Stimulated activated CD4-positive, alpha-beta T cell treated with anti-CD3 and anti-CD28 coated beads, Interleukin-4, amount 100 ng/mL, for 4 hours (primary cell): ENCODE measurements at regions not wholly inside any gene's neighbourhood (a gene's known extent, or its start where the extent isn't known, plus 50 kb on each side); places are given as distances from the start of the nearest gene placed in this dataset.
"Not testable (repeated sequence)": the region's sequence is repeated elsewhere in the genome, so short reads cannot be mapped to it uniquely, and the experiment has no call there.

Source experiments
- DNase-seq, 2 experiments: peaks; one replicate each; pipeline ENCODE4 v3.0.0-alpha.2; 2020

GRCh38 chr14:83257466-83258439 lies 1724.1 kb upstream of the SEL1L start:
- no peak for DNase-seq

GRCh38 chr14:83260751-83261150 lies 1727.1 kb upstream of the SEL1L start:
- no peak for DNase-seq

DNA sequence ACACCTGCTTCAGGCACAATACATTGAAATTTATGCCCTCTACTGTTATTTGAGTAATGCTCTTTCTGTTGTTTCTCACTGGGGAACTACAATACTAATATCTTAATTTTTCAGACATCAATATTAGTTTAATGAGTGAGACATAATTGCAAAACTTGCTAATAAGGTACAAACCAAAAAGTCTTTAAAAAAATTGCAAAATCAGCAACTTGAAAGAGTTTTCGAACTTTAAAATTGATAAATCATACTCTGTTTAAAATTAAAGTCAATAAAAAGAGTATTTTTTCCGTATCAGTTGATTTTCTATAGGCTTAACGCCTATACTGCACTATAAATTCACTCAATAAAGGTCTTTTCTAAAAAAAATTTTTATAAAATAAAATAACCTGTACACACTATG lies 1735.9 kb upstream of the SEL1L start:
- DNase-seq, result no peak

DNA sequence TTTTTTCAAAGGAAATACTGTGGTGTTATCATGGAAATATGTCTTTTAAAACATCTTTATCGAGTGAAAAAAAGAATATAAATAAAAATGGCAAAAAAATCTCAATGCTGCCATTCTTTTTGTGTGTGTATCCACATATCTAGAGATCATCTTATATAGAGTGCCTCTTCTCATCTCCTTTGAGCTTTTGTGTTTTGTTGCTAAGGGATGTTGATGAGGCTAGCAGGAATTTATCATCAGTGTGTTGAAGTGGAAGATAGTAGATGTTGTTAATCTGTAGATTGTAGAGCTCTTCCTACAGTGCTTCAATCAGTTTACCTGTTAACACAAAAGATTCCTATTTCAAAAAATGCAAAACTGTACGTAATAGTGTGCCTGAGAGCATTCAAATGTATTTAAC lies 1738.0 kb upstream of the SEL1L start:
- DNase-seq, result no peak

- DNase-seq, result no peak
Observed at GRCh38 chr14:83280719-83281118, 1747.1 kb upstream of the SEL1L start.

DNA sequence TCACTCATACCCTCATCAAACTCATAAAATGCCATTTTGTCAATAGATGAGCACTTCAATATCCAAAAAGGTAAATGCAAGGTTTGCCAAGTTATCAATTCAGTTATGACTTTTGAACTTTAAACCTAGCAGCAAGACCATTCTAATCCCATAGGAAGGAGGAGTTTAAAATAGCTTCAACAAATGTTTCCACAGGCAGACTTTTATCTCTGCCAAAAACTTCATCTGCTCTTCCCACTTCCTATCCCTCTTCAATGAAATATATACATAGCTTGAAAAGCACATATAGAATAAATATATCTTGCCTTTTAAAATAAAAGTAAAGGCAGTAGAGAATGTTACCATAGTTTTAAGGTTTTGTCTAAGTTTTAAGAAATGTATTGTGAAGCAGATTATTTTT lies 1749.1 kb upstream of the SEL1L start:
- no peak for DNase-seq

GRCh38 chr14:83287300-83287699 lies 1753.6 kb upstream of the SEL1L start:
- DNase-seq, result no peak

DNA sequence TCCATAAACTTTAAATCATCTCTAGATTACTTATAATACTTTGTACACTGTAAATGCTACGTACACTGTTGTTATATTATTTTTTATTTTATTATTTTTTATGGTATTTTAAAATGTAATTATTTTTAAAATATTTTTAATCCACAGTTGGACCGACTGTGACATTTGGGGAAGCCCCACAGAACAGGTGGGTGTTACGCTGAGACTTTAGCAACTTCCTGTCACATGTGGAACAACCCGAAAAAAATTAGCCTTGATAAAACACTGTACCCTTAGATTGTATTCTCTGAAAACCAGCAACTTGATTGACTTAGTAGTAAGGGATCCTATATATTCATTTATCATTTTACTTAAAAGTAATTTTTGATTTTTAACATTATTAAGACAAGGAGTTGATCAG lies 1755.7 kb upstream of the SEL1L start:
- DNase-seq, result no peak

DNA sequence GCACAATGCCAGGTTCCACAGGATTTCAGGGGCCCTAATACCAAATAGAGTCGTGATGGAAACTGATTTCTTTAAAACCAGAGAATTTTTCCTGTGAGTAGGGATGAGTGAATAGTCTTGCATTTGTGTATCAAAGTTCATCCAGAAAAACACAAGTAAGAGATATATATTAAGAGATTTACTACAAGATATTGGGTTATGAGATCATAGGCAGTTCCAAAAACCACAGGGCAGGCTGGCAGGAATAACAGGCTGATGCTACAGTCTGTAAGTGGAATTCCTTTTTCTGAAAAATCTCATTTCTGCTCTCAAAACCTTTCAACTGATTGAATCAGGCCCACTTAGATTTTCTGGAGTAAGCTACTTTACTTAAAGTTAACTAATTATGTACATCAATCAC lies 1756.2 kb upstream of the SEL1L start:
- DNase-seq, result no peak

DNA sequence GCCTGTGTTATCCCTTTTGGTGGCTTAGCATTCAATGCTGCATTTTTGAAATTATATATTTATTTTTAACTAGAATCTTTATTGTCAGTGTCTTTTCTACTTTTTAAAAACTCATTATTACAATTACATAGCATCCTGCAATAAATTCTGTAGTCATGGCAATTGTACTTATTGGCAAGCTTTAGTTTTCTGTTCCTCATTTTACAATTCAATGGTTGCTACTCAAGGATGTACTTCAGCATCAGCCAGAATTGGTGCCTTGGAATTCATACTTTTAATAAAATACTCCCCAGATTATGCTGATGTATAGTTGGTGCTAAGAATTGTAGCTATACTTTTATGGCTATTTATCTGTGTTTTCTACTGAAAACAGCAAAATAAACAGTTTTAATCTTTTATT lies 1756.8 kb upstream of the SEL1L start:
- no peak for DNase-seq

GRCh38 chr14:83291714-83292113 lies 1758.1 kb upstream of the SEL1L start:
- DNase-seq, result no peak

- DNase-seq, result no peak
Observed at GRCh38 chr14:83294941-83295340, 1761.3 kb upstream of the SEL1L start.

GRCh38 chr14:83297361-83297760 lies 1763.7 kb upstream of the SEL1L start:
- no peak for DNase-seq

- not testable (repeated sequence) for DNase-seq
Observed at GRCh38 chr14:83298016-83298415, 1764.4 kb upstream of the SEL1L start.

DNA sequence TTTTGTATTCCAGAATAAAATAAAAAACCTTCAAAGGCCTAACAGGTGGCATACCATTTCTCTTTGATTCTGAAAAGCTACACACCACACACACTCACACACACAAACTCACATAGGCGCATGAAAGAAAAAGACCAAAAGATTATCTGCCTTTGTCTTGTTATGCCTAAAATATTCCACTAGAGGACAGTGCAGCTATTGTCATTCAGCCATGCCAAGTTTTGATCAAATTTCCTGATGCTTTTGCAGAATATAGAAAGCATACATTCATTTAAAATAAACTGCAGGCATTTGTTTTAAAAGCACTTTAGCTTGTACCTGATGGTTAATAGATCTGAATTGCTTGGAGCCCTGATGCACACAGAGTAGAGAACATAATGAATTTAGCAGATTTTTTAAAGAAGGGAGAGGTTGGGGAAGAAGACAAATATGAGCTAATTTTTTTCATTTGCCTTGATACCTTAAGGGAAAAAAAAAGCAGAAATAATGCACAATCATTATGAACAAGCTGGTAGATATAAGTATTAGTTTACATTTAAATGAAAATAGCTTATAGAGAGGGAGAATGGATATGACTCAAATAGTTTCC lies 1766.9 kb upstream of the SEL1L start:
- no peak for DNase-seq

DNA sequence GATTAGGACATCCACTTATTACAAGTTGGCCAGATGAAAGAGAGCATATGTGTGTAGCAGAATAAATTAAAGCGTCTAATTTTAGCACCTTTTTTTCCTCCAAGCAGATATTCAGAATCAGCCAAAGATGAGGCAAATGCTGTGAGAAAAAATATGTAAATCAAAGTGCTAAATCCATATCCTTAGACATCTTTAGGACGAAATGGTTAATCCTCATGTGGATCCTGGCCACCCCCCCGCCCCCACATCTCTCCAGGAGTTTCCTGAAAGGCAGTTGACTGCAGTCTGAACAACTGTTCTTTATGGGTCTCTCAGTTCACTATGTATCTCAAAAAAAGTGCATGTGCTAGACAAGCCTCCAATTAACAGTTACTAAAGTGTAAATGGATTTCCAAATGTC lies 1768.1 kb upstream of the SEL1L start:
- DNase-seq, result no peak

DNA sequence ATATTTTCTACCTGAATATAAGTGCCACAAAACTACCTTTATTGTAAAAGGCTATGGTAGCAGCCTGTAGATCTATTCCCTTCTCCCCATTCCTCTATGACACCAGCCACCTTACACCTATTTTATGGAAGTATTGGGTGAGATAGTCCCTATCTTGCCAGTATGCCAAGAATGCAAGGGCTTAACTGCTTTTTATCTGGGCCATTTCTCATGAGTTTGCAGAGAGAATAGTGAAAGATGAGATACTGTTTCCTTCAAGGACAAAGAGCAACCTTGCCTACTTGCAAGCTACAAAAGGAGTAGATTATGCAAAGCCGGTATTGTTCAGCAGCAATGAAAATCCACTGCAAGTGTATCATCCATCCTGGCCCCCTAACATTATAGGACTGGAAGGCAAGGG lies 1775.6 kb upstream of the SEL1L start:
- no peak for DNase-seq

DNA sequence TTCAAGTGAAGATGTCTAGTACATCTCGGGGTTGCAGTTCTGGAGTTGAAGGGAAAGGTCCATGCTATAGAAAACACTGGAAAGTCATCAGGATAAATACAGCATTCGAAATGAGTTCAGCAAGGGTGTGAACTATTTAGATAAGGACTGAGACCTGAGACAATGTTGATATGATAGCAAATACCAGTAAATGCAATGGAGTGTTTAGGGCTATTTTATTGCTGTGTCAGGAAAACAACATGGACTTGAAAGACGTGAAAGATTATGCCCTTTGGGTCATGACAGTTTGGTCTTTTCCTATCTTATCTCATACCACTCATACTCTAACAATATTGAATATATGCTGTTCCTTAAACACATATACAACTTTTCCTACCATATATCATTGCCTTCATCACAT lies 1776.2 kb upstream of the SEL1L start:
- DNase-seq, result no peak

DNA sequence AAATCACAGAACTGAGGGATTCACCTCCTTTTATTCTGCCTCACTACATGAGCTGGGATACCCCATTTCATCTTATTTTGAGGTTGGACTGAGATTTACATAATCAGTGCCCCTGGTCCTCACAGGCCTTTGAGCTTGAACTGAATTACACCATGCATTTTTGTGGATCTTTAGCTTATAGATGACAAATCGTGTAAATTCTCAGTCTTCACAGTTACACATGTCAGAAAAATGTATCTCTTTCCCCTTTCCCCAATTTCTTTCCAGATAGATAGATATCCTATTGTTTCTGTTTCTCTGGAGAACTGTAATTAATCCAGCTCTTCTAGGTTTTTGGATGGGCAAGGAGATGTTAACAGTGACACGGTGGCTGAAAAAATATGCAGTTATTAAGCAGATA lies 1778.9 kb upstream of the SEL1L start:
- no peak for DNase-seq

GRCh38 chr14:83314764-83315163 lies 1781.1 kb upstream of the SEL1L start:
- no peak for DNase-seq

GRCh38 chr14:83316356-83316755 lies 1782.7 kb upstream of the SEL1L start:
- no peak for DNase-seq

- no peak for DNase-seq
Observed at GRCh38 chr14:83320837-83321236, 1787.2 kb upstream of the SEL1L start.

DNA sequence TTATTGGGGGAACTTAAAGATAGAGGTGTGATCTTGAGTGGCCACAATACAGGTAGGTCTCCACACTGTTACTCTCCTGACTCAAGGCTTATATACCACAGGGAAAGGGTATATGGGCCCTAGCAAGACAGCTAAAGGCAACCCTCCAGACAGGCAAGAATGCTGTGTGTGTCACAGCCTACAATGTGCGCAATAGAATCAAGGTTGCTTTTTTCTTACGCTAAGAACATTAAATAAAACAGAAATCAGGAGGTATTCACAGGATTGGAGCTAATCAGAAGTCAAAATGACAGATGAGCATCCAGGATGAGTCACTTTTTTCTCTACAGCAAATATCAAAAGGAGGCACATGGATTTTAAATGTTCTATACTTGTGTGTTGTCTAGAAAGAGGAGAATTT lies 1797.9 kb upstream of the SEL1L start:
- DNase-seq, result no peak

DNA sequence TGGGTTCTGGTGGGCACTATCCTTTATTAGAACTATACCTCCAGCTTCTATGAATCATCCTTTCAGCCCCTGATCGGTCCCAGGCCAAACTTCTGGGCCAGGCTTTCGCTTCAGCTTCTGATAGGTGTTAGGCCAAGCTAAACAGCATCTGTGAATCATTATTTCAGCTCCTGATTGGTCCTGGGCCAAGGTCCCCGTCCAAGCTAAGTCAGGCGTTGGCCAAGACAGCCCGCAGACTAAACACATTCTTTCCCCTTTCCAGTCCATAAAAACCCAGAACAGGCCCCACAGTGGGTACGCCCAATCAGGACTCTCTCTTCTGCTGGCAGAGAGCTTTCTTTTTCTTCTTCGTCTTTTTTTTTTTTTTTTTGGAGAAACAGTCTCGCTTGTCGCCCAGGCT lies 1808.9 kb upstream of the SEL1L start:
- no peak for DNase-seq

- no peak for DNase-seq
Observed at GRCh38 chr14:83347874-83348273, 1814.2 kb upstream of the SEL1L start.
